ENCODE measurements at regions not wholly inside any gene's neighbourhood (a gene's known extent, or its start where the extent isn't known, plus 50 kb on each side); places are given as distances from the start of the nearest gene placed in this dataset.

GRCh38 chr3:153319705-153320554, 157.9 kb downstream of the RAP2B start:
- H2AFZ ChIP-seq (ENCODE audit: low read length): peak overlapping the region; percentile 62
- H3K4me2 ChIP-seq (ENCODE audit: extremely low read depth, insufficient read depth, low read length): peak overlapping the region; percentile 1

GRCh38 chr3:153320585-153321128, 158.6 kb downstream of the RAP2B start:
- Histone ChIP-seq H3K36me3 (ENCODE audit: control insufficient read depth, insufficient read depth, low read length) (no peaks in the 10 kb centered on the region), H3K27me3 (ENCODE audit: control insufficient read depth, insufficient read depth, low read length) (no peaks in the 10 kb centered on the region), H3K4me2 (ENCODE audit: extremely low read depth, insufficient read depth, low read length) (no peak overlapping the region), H3K4me1 (ENCODE audit: control insufficient read depth, extremely low read depth, insufficient read depth, low read length) (no peaks in the 10 kb centered on the region), H2AFZ (ENCODE audit: low read length) (no peak overlapping the region), H3K9ac (ENCODE audit: insufficient read depth, low read length) (no peak overlapping the region), H3K9me3 (ENCODE audit: control insufficient read depth, insufficient read depth, low read depth, low read length) (no peaks in the 10 kb centered on the region), H3K27ac (ENCODE audit: insufficient read depth, low read length) (no peak overlapping the region), H3K4me3 (replicated peaks in 1 of 4; ENCODE audit: control extremely low read depth in 1 of 4, insufficient read depth in 1 of 4, low read depth in 3 of 4, low read length in 4 of 4) (no peak overlapping the region), H3K79me2 (ENCODE audit: control insufficient read depth, insufficient read depth, low read length) (no peaks in the 10 kb centered on the region), H4K20me1 (ENCODE audit: control insufficient read depth, extremely low read depth, insufficient read depth, low read length) (no peaks in the 10 kb centered on the region)
- TF ChIP-seq CTCF (conservative IDR thresholded peaks at IDR 0.05 in 1 of 2, IDR thresholded peaks at IDR 0.05 in 1 of 2; ENCODE audit: low read depth in 1 of 2, low read length in 2 of 2) (no peak), EZH2 (IDR thresholded peaks at IDR 0.05; ENCODE audit: low read length, missing control alignments) (no peak)
- no peak for DNase-seq (ENCODE audit: low read depth in 2 of 2)

More at GRCh38 chr3:153319705-153320554, 157.9 kb downstream of the RAP2B start:
- no peak for DNase-seq (ENCODE audit: low read depth in 2 of 2)
- Histone ChIP-seq H3K27me3 (ENCODE audit: control insufficient read depth, insufficient read depth, low read length) (no peaks in the 10 kb centered on the region), H3K4me3 (replicated peaks in 1 of 4; ENCODE audit: control extremely low read depth in 1 of 4, insufficient read depth in 1 of 4, low read depth in 3 of 4, low read length in 4 of 4) (no peak overlapping the region), H3K9me3 (ENCODE audit: control insufficient read depth, insufficient read depth, low read depth, low read length) (no peaks in the 10 kb centered on the region), H3K79me2 (ENCODE audit: control insufficient read depth, insufficient read depth, low read length) (no peaks in the 10 kb centered on the region), H3K9ac (ENCODE audit: insufficient read depth, low read length) (no peak overlapping the region), H3K4me1 (ENCODE audit: control insufficient read depth, extremely low read depth, insufficient read depth, low read length) (no peaks in the 10 kb centered on the region), H4K20me1 (ENCODE audit: control insufficient read depth, extremely low read depth, insufficient read depth, low read length) (no peaks in the 10 kb centered on the region), H3K36me3 (ENCODE audit: control insufficient read depth, insufficient read depth, low read length) (no peaks in the 10 kb centered on the region), H3K27ac (ENCODE audit: insufficient read depth, low read length) (no peak overlapping the region)
- no peak for TF ChIP-seq EZH2 (IDR thresholded peaks at IDR 0.05; ENCODE audit: low read length, missing control alignments)
- no peak for TF ChIP-seq CTCF (conservative IDR thresholded peaks at IDR 0.05 in 1 of 2, IDR thresholded peaks at IDR 0.05 in 1 of 2; ENCODE audit: low read depth in 1 of 2, low read length in 2 of 2)

- Histone ChIP-seq H3K27ac (ENCODE audit: insufficient read depth, low read length) (no peak overlapping the region), H2AFZ (ENCODE audit: low read length) (no peak overlapping the region), H3K27me3 (ENCODE audit: control insufficient read depth, insufficient read depth, low read length) (no peaks in the 10 kb centered on the region), H3K9me3 (ENCODE audit: control insufficient read depth, insufficient read depth, low read depth, low read length) (no peaks in the 10 kb centered on the region), H3K4me3 (replicated peaks in 1 of 4; ENCODE audit: control extremely low read depth in 1 of 4, insufficient read depth in 1 of 4, low read depth in 3 of 4, low read length in 4 of 4) (no peak overlapping the region), H3K9ac (ENCODE audit: insufficient read depth, low read length) (no peak overlapping the region), H3K4me1 (ENCODE audit: control insufficient read depth, extremely low read depth, insufficient read depth, low read length) (no peaks in the 10 kb centered on the region), H4K20me1 (ENCODE audit: control insufficient read depth, extremely low read depth, insufficient read depth, low read length) (no peaks in the 10 kb centered on the region), H3K79me2 (ENCODE audit: control insufficient read depth, insufficient read depth, low read length) (no peaks in the 10 kb centered on the region), H3K36me3 (ENCODE audit: control insufficient read depth, insufficient read depth, low read length) (no peaks in the 10 kb centered on the region), H3K4me2 (ENCODE audit: extremely low read depth, insufficient read depth, low read length) (no peak overlapping the region)
- DNase-seq (ENCODE audit: low read depth in 2 of 2): no peak
- TF ChIP-seq CTCF (conservative IDR thresholded peaks at IDR 0.05 in 1 of 2, IDR thresholded peaks at IDR 0.05 in 1 of 2; ENCODE audit: low read depth in 1 of 2, low read length in 2 of 2) (no peak), EZH2 (IDR thresholded peaks at IDR 0.05; ENCODE audit: low read length, missing control alignments) (no peak)
These were observed 166.7 kb downstream of the RAP2B start for GRCh38 chr3:153328690-153329089.

Measured in fibroblast of lung (primary cell).